ENCODE measurements at regions not wholly inside any gene's neighbourhood (a gene's known extent, or its start where the extent isn't known, plus 50 kb on each side); places are given as distances from the start of the nearest gene placed in this dataset.
"Not testable (repeated sequence)": the region's sequence is repeated elsewhere in the genome, so short reads cannot be mapped to it uniquely, and the experiment has no call there.

DNA sequence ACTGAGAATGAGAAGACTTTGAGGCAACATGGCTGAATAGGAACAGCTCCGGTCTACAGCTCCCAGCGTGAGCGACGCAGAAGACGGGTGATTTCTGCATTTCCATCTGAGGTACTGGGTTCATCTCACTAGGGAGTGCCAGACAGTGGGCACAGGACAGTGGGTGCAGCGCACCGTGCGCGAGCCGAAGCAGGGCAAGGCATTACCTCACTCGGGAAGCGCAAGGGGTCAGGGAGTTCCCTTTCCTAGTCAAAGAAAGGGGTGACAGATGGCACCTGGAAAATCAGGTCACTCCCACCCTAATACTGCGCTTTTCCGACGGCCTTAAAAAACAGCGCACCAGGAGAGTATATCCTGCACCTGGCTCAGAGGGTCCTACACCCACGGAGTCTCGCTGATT is 829.9 kb downstream of the GLUD2 start:
- not testable (repeated sequence) for TF ChIP-seq CTCF, POLR2A (IDR thresholded peaks at IDR 0.05)

Measured in testis (tissue), 2 donors.